ENCODE measurements at regions not wholly inside any gene's neighbourhood (a gene's known extent, or its start where the extent isn't known, plus 50 kb on each side); places are given as distances from the start of the nearest gene placed in this dataset.

- TF ChIP-seq EZH2 (IDR thresholded peaks at IDR 0.05; ENCODE audit: borderline replicate concordance, insufficient read depth, low read depth, low read length, poor library complexity, severe bottlenecking) (no peak), CTCF (IDR thresholded peaks at IDR 0.05) (no peak)
Measured at GRCh38 chr16:65342231-65342866, 220.5 kb upstream of the CDH11 start.
